SKM-1 treated with dmso at 0.1 percent for 144 hours (cell line): ENCODE measurements at regions not wholly inside any gene's neighbourhood (a gene's known extent, or its start where the extent isn't known, plus 50 kb on each side); places are given as distances from the start of the nearest gene placed in this dataset.
"Not testable (repeated sequence)": the region's sequence is repeated elsewhere in the genome, so short reads cannot be mapped to it uniquely, and the experiment has no call there.

Experiments used
- DNase-seq: peaks from one replicate; lab custom pipeline; 2025; ENCODE audit not compliant: unreplicated experiment; lab: John Stamatoyannopoulos, UW

DNA sequence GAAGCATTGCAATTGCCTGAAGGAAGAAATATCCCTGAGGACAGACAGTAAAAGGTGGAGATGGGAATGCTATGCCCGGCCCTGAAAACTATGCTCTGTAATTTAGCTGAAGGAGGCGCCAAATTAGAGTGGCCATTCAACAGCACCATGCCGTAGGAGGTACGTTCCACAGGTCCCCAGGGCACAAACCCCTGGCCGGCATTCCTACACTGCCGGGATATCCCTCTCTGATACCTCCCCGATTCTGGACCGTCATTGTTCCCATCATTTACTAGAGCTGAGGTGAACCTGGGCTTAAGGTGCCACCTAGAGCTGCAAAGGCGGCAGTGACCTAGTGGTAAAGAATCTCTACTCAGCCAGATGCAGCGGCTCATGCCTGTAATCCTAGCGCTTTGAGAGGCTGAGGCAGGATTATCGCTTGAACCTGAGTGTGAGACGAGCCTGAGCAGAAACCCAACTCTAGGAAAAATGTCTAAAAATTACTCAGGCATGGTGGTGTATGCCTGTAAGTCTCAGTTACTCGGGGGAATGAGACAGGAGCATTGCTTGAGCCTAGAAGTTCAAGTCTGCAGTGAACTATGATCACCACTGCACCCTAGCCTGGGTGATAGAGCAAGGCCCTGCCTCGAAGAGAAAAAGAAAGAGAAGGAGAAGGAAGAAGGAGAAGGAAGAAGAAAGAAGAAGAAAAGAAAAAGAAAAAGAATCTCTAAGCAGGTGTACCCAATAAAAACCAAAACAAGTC is 53.0 kb upstream of the TNKS2 start:
- no peak for DNase-seq

DNA sequence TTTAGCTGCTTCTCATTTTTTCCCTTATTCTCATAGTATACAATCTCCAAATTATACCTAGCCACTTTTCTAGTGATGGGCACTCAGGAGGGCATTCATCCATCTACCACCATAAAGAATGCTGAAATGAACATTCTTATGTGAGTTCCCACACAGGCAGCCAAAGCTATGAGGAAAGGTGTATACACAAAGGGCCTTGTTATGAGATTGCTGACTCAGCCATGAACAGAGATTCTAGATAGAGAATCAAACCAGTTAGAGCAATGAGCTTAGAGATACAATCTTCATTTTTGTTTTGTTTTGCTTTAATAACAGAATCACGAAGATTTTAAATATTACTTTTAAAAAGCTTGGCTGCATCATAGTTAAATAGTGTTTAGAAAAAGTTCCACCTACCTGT is 54.8 kb upstream of the TNKS2 start:
- no peak for DNase-seq

DNA sequence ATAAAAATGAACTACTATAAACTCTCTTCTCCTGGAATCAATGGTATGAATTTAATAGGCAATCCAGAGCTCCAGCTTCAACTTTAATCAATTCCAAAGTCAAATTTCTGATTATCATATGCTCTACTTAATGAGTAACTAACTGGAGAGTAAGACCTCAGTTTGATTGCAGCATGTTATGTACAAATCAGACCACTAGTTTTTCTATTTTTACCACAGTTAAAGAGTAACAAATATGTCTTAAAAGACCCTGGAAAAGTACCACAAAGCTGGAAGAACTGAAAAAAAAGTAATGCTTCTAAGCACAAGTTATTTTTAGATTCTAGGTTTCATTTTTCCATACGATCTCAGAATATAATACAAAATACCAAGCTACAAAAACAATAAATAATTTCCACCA is 56.0 kb upstream of the TNKS2 start:
- no peak for DNase-seq

DNA sequence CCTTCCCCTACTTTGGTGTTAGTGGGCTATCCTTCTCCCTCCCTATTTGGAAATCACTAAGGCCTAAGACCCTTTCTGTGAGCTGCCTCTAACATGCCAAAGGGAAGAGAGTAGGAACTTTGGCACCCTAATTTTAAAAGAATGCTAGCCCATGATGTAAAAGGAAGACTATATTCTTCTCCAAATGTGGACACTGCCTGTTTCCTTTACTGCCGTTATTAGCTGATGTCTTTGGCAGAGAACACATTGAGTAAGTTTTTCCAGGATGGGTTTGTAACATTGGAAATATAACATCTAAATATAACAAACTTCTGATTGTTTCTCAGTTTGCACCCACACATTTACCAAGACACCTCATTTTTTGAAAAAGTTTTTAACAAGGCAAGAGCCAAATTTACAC is 56.9 kb upstream of the TNKS2 start:
- no peak for DNase-seq

DNA sequence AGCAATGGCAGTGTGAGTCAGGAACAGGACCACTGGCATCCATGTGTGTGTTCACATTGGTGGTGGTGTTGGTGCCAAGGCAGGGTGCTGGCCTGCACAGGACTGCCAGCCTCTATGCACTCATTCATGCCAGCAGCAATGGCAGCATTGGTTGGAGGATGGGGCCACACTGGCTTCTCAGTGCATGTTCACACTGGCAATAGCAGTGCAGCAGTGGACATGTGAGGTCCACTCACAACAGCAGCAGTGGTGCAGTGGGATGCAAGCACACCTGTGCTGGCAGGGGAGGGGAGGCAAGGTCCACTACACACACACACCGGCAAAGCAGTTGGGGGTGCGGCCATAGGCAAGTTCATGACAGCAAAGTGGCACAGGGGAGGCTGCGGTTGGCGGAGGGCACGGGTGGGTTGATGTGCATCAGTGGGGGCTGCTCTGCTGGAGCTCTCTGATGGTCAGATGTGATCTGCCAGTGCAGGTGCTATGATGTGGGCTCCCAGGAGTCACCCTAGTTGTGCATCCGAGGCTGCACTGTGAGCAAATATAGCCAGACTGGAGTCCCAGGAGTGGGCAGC is 57.8 kb upstream of the TNKS2 start:
- no peak for DNase-seq

DNA sequence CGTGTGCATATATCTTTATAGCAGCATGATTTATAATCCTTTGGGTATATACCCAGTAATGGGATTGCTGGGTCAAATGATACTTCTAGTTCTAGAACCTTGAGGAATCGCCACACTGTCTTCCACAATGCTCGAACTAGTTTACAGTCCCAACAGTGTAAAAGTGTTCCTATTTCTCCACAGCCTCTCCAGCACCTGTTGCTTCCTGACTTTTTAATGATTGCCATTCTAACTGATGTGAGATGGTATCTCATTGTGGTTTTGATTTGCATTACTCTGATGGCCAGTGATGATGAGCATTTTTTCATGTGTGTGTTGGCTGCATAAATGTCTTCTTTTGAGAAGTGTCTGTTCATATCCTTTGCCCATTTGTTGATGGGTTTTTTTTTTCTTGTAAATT is 66.0 kb upstream of the TNKS2 start:
- DNase-seq, result not testable (repeated sequence)

DNA sequence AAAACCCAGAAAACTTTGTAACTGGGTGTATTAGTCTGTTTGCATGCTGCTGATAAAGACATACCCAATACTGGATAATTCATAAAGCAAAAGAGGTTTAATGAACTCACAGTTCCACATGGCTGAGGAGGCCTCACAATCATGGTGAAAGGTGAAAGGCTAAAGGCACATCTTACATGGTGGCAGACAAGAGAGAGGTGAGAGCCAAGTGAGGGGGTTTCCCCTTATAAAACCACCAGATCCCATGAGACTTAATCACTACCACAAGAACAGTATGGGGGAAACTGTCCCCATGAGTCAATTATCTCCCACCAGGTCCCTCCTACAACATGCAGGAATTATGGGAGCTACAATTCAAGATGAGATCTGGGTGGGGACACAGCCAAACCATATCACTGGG is 68.9 kb upstream of the TNKS2 start:
- not testable (repeated sequence) for DNase-seq

DNA sequence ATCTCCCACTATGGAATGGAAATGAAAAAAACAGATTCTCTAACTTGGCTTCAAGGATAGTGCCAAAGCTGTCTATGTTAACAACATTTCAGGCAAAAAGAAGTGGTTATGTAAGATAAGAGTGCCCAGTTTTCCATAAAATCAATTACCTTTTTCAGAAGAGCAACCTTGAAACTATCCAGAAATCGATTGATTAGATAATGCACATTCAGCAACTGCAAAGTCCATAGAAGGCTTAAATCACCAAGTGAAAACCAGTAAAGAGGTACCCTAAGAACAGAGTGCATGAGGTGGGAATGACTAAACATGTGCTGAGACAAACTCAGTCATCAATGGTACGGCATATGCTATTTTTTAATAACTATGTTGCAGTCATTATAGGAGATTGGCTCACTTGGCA is 71.9 kb upstream of the TNKS2 start:
- no peak for DNase-seq

DNA sequence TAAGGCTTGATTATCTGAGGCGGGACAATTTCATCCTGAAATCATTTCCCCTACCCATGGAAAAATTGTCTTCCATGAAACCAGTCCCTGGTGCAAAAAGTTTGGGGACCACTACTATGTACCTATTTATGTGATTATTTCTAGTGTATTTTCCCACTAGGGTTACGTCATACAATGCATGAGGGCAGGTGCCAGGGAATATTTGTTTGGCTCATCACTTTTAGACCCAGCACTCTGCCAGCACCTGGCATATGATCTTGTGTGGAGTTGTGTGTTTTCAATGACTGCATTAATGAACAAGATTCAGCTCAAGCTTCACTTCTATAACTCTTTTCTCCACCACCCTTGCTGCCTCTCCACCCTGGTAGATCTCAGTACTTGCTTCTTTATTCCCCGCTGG is 73.3 kb upstream of the TNKS2 start:
- no peak for DNase-seq

DNA sequence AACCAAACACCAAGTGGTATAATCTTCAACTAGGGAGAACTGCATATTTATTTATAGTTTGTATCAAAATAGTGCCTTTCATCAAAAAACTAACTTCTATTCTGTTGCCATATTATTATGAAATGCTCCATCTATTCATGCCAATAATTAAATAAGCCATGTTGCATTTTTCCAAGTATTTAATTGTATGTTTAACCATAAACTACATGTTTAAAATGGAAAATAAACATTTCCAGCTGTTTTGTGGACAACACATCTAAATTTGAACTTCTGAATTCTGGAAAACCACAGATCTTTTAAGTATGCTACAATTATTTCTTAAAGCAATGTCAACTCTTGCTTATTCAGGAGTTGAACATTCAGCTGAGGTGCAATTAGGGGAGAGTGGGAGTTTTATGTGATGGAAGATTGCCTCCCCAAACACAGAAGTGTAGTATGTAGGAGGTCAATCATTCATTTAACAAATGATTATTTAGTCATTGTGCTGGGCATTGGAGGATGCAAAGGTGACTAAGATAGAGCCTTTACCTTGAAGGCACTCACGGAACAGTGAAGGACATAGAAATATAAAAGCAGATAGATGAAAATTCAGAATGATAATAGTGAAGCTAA is 80.7 kb upstream of the PPP1R3C start:
- DNase-seq, result no peak

DNA sequence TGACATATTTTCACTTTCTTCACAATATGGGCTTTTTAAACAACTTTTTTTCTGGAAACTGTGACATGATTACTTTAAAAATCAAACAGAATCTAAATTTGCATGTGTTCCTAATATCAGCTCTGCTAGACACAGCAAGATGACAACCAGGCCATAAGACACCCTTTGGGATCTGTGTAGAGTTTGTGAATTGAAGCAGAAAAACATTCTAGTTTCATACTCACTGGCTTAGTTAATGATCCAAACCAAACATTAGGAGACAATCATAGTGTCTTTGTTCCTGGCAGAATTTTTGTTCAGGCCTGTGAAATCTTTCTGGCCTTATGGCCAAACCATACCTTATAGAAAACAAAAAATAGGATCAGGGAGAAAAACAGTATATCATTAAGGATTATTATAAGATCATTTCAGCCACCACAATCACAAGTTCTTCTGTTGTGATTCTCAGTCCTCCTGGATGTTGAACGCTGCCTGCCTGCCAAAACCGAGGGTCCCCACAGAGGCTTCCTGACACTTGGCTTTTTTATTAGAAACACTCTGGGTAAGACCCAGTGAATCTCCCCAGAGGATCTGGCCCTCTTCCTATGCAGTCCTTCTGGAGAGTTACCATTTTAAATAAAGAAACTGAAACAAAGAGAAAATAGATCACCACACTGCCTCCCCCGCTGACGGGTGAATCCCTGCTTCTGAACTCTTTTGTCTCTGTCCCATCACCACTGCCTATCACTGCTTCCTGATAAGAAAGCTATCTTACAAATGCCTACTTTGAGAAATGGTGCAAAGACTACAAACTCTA is 79.2 kb upstream of the PPP1R3C start:
- no peak for DNase-seq

DNA sequence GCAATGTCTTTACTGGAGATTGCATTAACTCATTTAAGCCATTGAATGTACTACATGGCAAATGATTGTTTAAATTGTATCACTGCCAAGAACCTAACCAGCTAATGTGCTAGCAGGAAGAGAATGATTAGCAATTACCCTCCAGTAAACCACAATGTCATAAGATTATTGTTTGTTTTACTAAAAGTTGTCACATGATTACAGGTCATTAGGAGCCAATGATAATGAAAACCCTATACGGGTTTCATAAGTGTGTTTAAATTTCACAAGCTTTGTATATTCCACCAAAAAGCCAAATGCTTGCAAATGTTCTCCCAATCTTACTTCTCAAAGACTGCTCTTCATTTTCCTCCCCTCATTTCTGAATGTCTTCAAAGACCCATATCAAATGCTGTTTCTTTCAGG is 76.5 kb upstream of the PPP1R3C start:
- DNase-seq, result no peak

DNA sequence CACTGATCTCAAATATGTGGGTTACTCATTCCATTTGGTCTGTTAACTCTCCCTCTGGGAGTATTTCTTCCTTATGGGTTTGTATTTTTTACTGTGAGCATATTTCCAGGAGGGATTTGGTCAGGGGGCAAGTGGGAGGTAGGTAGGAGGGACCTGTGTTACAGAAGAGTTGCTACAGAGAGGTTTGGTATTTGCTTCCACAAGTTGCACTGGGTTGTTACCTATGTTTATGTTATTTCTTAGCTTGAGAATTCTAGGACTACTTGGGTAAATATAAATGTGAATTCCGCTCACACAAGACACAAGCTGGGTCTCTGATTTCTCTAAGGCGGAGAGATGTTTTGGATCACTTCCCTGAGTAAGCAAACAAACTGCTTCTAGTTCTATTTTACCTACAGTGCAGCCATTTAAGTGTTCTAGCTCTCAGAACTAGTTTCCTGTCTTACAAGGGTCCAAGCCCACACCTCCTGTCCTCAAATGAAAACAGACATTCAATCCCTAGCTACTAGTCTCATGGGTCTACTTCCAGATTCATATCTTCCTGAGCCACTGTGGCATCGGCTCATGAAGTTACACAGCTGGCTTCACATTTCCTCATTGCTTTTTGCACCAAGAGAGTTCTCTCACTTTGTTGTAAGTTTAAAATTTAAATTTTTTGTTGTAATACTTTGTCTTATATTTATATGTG is 75.4 kb upstream of the PPP1R3C start:
- DNase-seq, result no peak

DNA sequence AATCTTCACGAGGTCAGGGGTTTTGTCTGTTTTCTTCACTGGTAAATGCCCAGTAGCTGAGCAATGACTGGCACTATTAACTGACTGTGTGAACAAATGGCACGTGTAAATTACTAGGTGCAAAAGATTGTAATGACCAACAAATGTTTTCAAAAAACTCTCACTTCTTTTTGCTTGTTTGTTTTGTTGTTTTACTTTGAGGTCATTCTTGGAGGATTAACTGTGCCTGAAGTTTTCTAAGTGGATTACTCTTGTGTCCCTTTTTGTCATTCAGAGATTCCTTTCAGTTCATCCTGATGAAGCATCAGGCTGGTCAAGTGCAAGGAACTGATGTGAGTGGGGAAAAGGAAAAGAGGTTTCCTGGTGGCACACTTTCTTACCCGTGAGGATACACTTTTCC is 74.4 kb upstream of the PPP1R3C start:
- no peak for DNase-seq

DNA sequence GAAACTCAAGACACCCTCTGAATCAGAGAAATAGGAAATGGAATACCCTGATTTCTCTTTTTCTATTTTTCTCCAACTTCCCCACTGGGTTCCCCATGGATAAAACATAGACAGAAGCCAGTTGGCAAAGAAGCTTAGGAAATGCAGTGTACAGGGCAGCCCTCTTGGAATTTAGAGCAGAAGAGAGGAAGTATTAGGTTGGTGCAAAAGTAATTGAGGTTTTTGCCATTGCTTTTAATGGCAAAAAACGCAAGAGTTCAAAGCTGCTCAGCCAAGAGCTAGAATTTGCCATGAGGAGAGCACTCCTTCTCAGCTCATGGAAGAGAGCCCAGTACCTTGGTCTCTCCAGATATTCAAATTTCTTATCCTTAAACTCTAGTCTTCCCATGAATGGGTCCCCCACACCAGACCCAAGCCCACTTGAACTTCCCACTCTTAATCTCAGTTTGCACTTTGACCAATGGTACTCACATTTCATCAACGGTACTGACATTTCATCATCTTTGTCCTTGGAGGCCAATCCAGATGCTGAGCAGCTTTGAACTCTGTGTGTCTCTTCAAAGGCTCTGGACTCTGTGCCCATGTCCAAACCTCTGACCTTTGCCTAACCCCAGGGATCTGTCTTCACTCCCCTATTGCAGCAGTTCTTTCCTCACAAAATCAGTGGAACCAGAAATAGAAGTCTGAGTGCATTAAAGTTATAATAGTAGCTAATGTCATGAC is 73.2 kb upstream of the PPP1R3C start:
- no peak for DNase-seq

DNA sequence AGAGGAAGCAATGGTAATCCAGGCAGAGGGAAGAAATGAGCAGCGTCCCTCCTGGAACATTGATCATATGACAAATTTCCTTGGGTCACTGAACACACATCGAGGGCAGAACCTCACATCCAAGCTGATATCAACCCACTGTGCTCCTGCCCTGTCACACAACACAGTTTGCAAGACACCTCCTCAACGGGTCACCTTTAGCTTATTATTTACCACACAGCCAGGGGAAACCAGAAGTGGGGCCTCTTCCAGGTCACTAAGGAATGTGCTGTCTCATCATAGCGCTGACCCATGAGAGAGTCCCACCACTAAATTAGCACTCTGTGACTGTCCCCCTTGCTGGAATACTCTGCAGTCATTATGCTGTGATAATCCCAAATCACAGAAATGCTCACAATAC is 69.7 kb upstream of the PPP1R3C start:
- no peak for DNase-seq

DNA sequence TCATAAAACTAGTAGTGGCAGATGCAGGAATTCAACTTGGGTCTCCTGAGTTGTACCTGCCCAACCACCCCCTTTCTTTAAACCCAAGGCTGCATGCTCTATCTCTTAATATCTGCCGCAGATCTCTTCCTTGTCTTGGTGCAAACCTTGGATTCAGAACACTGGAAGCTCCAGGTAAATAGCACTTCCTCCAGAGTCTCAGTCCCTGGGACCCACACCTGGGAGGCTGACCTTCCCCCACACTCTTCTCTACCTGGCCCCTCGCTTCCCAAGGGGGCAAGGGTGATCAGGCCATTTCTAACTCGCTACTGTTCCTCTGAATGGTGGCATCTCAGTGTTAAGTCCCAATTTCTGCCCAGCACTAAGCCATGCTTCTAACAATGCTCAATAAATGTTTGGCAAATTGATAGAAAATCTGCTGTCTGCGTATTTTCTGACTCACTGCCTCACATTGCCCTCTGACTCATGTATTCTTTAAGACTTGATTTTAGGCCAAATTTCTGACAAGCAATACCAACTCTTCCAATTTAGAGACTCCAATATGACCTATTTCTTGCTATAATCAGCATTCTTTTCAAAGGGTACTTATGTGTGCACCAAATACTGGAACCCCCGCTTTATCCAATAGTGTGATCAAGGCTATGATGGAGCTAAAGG is 68.0 kb upstream of the PPP1R3C start:
- no peak for DNase-seq

DNA sequence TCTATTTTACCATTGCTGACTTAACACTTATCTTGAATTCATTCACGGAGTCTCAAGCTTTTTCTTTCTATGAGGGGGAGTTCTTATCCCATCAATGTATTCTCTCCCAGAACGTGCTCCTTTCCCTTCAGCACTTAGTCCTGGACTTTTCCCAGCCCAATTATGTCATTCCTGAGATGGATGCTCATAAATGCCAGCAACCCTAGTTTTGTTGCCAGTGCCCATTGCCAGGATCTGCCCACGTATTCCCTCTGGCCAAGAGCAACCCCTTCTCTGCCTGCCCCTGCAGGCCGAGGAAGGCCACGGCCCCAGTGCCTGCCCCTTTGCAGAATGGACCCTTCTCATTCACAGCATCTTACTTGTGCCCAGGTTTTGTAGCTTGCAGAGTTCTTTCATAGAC is 67.4 kb upstream of the PPP1R3C start:
- DNase-seq, result no peak

DNA sequence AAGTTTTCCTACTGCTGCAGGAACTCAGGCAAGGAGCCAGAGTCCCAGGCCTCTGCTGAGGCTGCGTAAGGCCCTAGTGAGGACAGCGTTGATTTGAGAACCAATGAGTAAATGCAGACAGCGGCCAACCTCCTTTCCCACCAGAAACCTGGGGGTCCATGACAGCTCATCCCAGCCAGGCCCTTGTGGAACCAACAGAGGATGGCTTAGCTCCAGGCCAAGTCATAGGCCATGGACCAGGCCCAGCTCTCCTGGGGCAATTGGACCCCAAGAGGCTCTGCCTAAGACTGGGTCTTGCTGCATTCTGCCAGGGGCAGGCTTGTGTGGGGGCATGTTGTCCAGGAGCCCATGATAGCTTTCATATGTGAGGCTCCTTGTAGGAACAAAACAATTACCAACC is 65.4 kb upstream of the PPP1R3C start:
- no peak for DNase-seq

DNA sequence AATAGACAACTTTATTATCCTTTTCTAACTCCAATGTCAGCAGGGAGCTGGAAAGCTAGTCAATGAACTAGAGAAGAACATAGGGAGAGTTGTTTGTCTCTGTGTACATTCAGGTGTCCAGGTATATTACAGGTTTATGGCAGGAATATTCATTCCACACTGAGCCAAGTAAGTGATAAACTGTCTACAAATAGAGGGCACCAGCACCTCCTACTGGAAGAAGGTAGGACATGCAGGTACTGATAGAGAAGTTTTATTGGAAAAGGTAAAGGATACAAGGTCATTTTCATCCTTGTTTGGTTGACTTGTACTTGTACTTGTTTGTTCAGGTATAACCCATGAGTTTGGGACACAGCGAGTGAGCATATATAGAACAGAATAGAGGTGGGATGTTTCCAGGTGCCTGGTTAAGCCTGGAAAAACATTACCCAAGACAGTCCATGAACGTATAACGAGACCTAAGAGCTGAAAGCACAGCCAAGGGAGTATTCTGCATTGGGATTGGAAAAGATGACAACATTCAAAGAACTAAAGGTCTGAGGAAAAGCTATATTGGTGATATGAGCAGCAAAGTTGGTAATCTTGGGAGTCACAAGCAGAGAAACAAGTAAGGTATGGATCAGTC is 61.4 kb upstream of the PPP1R3C start:
- peak; percentile 21 for DNase-seq
